ENCODE measurements at regions not wholly inside any gene's neighbourhood (a gene's known extent, or its start where the extent isn't known, plus 50 kb on each side); places are given as distances from the start of the nearest gene placed in this dataset.

DNA sequence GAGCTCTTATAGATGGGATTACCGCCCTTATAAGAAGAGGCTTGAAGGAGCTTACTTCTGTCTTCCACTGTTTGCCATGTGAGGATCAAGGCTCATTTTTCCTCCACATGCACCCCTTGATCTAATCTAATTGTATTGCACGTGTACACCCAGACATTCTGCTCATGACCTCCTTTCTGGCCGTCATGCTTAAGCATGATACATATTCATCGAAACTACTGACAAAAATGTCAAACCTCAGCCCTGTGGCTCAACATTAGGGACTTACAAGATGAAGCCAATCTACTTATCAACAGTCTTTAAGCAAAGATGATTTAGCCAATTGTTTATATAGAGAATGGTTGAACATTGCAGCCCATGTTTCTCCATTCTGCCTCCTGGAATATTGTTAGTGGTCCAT is 127.6 kb downstream of the XCL2 start:
- no peaks in the 10 kb centered on the region for H3K4me1 ChIP-seq
- intact Hi-C loops (cut with DNase I; ENCODE audit: low total_unique reads), result no loop called here
- no peak for TF ChIP-seq EP300 (IDR thresholded peaks at IDR 0.05)
- no peak for TF ChIP-seq POLR2A (IDR thresholded peaks at IDR 0.05)
- TF ChIP-seq POLR2AphosphoS5 (IDR thresholded peaks at IDR 0.05), result no peak
- TF ChIP-seq CTCF (IDR thresholded peaks at IDR 0.05), result no peak
- no peak for DNase-seq
- no peak overlapping the region for H3K4me3 ChIP-seq
- no peaks in the 10 kb centered on the region for H3K9me3 ChIP-seq
- H3K36me3 ChIP-seq, result no peaks in the 10 kb centered on the region
- H3K27me3 ChIP-seq, result no peaks in the 10 kb centered on the region
- 80 to 89% (median 87%) methylated on average over 4 of the region's 4 CpGs for WGBS, 5 donors
- no peak overlapping the region for H3K27ac ChIP-seq

- no peak overlapping the region for H3K27ac ChIP-seq
- DNase-seq, result no peak
- no peaks in the 10 kb centered on the region for H3K4me1 ChIP-seq
- H3K27me3 ChIP-seq, result no peaks in the 10 kb centered on the region
- no peaks in the 10 kb centered on the region for H3K9me3 ChIP-seq
- H3K4me3 ChIP-seq, result no peak overlapping the region
- 86 to 96% (median 93%) methylated on average over 2 of the region's 2 CpGs for WGBS, 5 donors
- intact Hi-C loops (cut with DNase I; ENCODE audit: low total_unique reads), result no loop called here
- TF ChIP-seq EP300 (IDR thresholded peaks at IDR 0.05), result no peak
- no peak for TF ChIP-seq POLR2A (IDR thresholded peaks at IDR 0.05)
- TF ChIP-seq CTCF (IDR thresholded peaks at IDR 0.05), result no peak
- TF ChIP-seq POLR2AphosphoS5 (IDR thresholded peaks at IDR 0.05), result no peak
- H3K36me3 ChIP-seq, result no peaks in the 10 kb centered on the region
Observed at GRCh38 chr1:168414914-168415313, 128.9 kb downstream of the XCL2 start.

DNA sequence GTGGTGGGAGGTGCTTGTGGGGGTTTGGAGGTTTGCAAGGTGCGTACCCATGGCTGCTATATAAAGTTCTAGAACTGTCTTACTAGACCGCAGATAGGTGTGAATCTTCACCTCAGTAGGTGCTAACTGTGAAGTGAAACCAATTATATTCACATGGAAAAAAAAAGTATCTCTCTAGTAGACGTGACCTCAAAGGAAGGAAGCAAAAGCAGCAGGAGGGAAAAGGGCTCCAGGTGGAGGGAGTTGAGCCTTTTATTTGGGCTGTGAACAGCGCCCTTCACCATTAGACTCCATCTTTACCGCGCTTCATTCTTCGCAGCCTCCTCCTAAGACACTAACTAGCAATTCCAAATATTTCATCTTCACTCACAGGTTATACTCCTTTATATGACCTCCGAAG is 129.8 kb downstream of the TBX19 start:
- Histone ChIP-seq H3K4me3 (no peak overlapping the region), H3K4me1 (no peaks in the 10 kb centered on the region), H3K36me3 (no peaks in the 10 kb centered on the region), H3K9me3 (no peaks in the 10 kb centered on the region), H3K27me3 (no peaks in the 10 kb centered on the region), H3K27ac (no peak overlapping the region)
- 83 to 91% (median 87%) methylated on average over 8 of the region's 8 CpGs for WGBS, 5 donors
- no peak for DNase-seq
- TF ChIP-seq CTCF (IDR thresholded peaks at IDR 0.05) (no peak), EP300 (IDR thresholded peaks at IDR 0.05) (no peak), POLR2A (IDR thresholded peaks at IDR 0.05) (no peak)
- intact Hi-C loops (cut with DNase I; ENCODE audit: low total_unique reads), result no loop called here

DNA sequence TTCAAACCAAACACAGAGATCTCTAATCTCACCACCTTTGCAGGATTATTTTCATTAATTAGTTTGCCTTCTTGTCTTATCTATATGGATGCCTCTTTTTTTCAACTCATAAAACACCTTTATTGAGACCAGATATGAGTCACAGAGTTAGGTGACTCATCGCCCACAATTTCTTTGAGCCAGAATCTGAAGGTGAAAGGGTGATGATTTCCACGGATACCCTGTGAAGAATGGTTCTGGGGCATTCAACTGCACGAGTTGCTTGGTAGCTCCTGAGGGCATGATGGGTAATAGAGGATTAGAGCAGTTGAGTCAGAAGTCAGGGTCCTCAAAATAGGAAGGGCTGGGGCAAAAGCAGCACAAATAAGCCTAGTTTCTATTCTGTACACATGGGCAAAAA is 128.2 kb downstream of the TBX19 start:
- intact Hi-C loops (cut with DNase I; ENCODE audit: low total_unique reads), result no loop called here
- no peaks in the 10 kb centered on the region for H3K9me3 ChIP-seq
- no peaks in the 10 kb centered on the region for H3K4me1 ChIP-seq
- H3K4me3 ChIP-seq, result no peak overlapping the region
- H3K36me3 ChIP-seq, result no peaks in the 10 kb centered on the region
- TF ChIP-seq POLR2A (IDR thresholded peaks at IDR 0.05), result no peak
- TF ChIP-seq CTCF (IDR thresholded peaks at IDR 0.05), result no peak
- no peak for TF ChIP-seq EP300 (IDR thresholded peaks at IDR 0.05)
- no peak for DNase-seq
- H3K27me3 ChIP-seq, result no peaks in the 10 kb centered on the region
- WGBS, 5 donors, result 33 to 66% (median 46%) methylated on average over 3 of the region's 3 CpGs
- H3K27ac ChIP-seq, result no peak overlapping the region

DNA sequence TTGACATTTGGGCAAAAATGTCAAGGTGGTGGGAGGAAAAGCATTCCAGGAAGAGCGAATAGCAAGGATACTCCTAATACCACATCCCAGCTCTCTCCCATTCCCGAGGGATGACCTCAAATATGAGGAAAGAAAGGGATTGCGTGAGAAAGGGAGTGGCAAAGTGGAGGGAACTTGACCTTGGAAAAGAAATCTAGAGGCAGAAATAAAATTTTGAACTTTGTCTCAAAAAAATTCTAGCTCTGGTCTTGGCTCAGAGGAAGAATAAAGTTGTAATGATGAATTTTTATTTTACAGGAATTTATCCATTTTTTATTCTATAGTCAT is 127.8 kb downstream of the TBX19 start:
- Histone ChIP-seq H3K36me3 (no peaks in the 10 kb centered on the region), H3K27me3 (no peaks in the 10 kb centered on the region), H3K27ac (no peak overlapping the region), H3K9me3 (no peaks in the 10 kb centered on the region), H3K4me1 (no peaks in the 10 kb centered on the region), H3K4me3 (no peak overlapping the region)
- no peak for TF ChIP-seq CTCF (IDR thresholded peaks at IDR 0.05)
- no peak for TF ChIP-seq EP300 (IDR thresholded peaks at IDR 0.05)
- TF ChIP-seq POLR2AphosphoS5 (IDR thresholded peaks at IDR 0.05), result no peak
- TF ChIP-seq POLR2A (IDR thresholded peaks at IDR 0.05), result no peak
- intact Hi-C loops (cut with DNase I; ENCODE audit: low total_unique reads), result no loop called here
- WGBS, 5 donors, result 82 to 89% (median 84%) methylated on average over 3 of the region's 3 CpGs
- DNase-seq, result no peak
